HG02973 (cell line): ENCODE measurements at regions not wholly inside any gene's neighbourhood (a gene's known extent, or its start where the extent isn't known, plus 50 kb on each side); places are given as distances from the start of the nearest gene placed in this dataset.

Experiments used
- ATAC-seq: cut with Tn5 transposase; IDR thresholded peaks from one replicate; pipeline ENCODE4 v1.9.1; 2021; ENCODE audit warnings: moderate library complexity; ENCODE audit not compliant: unreplicated experiment

DNA sequence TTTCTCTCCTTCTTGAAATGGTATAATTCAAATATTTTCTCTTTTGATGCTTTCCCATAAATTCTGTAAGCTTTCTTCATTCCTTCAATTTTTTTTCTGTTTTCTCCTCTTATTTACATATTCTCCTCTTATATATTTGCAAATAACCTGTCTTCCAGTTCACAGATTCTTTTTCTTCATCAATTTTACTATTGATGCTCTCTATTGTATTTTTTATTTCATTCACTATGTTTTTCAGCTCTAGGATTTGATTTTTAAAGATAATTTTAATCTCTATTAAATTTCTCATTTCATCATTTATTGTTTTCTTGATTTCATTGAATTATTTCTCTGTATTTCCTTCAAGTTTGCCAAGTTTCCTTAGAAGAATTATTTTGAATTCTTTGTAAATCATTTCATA, 54.0 kb upstream of the PRPS1L1 start:
- no peak for ATAC-seq

DNA sequence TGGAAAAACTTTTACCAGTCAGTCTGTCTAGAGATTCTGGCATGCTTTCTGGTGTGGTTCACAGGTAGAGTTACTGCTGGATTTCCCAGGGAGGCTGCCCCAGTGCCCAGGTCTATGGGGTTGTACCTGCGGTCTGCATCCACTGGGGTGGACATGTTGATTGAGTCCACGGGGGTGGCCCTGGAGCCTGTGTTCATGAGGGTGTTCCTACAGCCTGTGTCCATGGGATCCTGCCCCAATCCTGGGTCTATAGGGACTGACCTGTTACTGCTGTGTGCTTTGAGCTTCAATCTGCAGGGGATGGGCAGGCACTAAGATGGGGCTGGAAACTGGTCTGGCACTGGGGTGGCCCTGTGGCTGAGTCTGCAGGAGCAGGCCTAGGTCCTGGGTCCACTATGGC, 54.5 kb upstream of the PRPS1L1 start:
- ATAC-seq = no peak

DNA sequence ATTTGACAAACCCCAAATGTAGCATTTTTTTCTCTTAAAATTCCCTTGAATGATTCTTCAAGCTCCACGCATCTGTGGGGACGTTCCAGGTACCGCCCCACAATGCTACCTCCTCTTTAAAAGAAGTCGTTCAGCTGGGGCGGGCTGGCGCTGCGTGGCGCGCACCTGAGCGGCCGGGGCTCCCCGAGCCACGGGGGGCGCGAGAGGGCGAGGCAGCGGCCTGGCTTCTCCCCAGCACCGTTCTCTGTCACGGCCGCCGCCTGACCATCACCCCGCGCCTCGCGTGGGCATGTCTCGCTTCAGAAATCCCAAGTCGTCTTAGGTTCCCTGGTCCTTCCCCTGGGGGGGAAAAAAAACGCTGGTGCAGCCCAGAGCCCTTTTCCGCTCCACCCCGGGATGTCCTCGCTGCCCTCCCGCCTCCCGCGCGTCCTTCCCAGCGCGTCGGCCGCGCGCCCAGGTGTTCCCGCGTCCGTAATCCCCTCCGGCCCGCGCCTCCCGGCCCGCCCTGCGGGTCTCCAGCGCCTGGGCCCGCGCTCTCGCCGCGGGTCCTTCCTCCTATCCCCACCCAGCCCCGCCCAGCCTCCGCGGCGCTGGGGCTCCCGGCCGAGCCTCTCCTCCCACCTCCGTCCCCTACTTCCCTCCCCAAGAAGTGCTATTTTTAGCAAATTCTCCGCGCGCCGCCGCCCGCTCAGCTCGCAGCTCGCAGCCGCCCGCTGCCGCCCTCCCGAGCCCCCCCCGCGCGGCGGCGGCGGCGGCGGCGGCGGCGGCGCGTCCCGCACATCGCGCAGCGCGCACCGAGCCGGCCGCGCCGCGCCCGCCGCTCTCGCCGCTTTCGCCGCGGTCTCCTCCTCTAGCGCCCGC, 58.7 kb upstream of the PRPS1L1 start:
- ATAC-seq = no peak

DNA sequence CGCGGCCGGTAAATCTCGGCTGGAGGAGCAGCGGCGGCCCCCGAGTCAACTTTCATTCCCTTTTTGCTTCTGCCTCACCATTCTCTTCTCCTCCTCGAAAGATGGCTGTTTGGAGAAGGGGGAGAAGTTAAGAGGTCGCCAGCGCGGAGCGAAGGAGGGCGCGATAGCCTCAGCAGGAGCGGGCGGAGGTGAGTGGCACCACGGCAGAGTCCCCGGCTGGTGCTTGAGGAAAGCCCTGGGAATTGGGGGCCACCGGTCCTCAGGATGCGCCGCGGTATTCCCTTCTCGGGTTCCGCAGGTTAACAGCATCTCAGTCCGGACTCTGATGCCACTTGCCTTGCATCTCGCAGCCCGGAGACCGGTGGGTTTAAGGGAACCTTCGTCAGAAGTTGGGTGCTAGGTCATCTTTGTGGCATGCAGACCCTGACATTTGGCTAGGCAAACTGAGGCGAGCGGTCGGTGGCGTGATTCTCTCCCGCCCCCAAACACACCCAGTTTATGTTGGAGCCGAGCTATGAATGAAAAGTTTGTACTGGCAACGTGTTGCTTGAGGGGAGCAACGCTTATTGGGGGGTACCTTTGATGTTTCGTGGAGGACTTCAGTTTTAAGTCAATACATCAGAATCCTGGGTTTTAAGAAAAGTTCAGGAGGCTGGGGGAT, 59.5 kb upstream of the PRPS1L1 start:
- ATAC-seq = no peak

DNA sequence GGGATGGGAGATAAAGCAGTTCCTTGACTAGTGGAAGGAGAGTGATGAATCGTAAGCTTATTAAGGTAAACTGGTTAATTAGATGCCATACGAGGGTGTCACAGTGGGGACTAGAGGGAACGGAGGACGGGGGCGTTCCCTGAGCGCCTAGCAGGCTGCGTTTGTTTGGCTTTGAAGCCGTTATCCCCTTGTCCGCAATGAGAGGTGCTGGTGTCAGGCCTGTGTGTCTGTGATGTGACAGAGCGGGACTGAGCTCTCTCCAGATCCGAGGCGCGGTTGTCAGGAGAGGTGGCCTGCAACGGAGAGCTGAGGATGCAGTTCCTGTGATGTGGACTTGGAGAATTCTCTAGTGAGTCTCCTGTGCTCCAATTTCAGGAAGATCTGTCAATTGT, 60.0 kb upstream of the PRPS1L1 start:
- no peak for ATAC-seq

DNA sequence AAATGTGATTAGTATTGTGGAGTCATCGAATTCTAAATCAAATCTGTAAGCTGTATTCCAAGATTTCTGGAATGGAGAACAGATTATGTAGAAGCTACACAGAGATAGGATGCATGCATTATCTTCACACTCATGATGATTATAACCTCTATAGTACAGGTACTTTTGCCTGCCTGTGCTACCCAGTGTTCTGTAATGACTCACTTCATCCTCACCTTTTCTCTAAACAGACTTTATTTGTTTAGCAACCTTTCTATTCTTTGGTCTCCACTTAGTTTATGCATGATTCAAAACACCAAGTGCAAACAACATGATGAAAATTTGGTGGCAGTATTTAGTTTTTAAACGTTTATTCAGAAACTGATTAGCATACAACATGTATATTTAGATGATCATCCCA, 68.4 kb upstream of the PRPS1L1 start:
- ATAC-seq = no peak

DNA sequence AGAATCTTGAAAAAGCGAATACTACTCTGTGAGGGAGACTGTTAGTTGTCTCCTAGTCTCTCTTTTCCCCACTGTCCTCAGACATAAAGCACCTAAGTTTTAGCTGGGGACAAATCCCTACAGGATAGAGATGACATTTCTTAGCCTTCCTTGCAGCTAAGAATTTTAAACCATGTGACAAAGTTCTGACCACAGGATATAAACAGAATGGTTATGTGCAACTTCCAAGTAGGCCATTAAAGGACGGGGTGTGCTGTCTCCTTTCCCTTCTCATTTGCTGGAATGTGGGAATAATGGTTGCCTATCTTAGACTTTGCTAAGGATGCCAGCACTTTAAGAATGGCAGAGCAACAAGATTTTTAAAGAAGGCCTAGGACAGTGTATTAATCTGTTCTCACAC, 74.9 kb upstream of the PRPS1L1 start:
- no peak for ATAC-seq

DNA sequence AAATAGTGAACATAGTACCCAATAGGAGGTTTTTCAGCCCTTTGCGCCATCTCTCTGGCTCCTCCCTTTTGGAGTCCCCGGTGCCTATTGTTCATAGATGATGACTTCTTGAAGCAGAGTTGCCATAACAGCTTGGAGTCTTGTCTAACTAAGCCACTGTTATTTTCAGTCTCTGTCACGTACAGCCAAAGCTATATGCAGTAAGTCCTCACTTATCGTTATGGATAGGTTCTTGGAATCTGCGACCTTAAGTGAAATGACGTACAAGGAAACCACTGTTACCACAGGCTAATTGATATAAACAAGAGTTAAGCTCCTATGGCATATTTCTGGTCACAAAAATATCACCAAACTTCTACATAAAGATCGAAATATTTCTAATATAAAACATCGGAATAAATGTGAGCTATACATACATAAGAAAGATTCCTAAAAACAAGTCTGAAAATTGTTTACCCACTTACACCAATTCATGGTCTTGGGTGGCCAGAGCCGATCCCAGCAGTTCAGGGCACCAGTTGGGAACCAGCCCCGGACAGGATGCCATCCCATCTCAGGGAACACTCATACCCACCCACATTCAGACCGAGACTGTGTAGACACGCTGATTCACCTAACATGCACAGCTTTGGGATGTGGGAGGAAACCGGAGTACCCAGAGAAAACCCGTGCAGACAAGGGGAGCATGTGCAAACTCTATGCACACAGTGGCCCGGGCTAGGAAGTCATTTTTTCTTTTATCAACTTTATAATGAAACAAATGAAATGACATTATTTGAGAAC, 76.0 kb upstream of the PRPS1L1 start:
- ATAC-seq = no peak

- no peak for ATAC-seq
Measured at GRCh38 chr7:18109762-18110161, 82.1 kb upstream of the PRPS1L1 start.

- no peak for ATAC-seq
Measured at GRCh38 chr7:18116661-18117060, 89.0 kb upstream of the PRPS1L1 start.

DNA sequence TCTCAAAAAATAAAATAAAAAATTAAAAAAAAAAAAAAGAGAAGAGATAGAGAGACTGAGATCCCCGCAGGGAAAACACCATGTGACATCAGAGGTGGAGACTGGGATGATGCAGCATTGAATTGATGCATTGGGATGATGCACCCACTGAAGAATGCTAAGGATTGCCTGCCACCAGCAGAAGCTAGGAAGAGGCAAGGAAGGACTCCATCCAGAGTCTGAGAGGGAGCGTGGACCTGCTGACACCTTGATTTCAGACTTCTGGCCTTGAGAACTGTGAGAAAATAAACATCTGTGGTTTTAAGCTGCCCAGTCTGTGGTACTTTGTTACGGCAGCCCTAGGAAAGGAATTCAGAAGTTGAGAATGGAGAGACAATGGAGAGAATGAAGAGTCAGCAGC, 89.8 kb upstream of the PRPS1L1 start:
- ATAC-seq = no peak

GRCh38 chr7:18119985-18120384, 92.3 kb upstream of the PRPS1L1 start:
- no peak for ATAC-seq

DNA sequence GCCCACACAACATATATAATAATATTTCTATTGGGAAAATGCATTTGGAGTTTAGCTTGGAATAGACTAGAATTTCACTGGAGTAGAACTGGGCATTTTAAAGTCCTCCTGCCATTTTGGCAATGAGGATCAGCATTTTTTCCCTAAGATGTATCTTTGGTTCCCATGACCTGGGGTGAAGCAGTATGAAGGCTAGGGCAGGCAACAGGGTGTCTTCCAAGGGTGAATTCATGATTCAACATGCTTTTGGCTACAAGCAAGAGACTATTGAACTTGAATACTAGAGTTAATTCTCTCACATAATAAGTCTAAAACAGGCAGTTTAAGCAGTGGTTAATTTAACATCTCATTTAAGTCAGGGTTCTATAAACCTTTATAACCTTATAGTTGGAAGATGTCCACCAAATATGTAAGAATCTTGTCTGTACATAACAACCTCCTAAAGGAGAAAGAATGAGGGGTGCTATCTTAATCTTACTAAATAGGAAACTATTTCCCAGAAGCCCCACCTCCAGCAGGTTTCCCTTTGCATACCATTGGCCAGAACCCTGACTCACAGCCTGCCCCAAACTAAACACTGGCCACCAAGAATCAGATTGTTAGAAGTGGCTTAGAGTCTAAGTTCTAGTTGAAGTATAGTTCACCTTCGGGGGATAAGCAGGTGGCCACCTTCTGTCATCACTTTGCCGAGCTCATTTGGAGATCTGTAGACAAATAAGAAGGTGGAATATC, 96.0 kb upstream of the PRPS1L1 start:
- no peak for ATAC-seq

- no peak for ATAC-seq
Measured at GRCh38 chr7:18125476-18125875, 97.8 kb upstream of the PRPS1L1 start.

DNA sequence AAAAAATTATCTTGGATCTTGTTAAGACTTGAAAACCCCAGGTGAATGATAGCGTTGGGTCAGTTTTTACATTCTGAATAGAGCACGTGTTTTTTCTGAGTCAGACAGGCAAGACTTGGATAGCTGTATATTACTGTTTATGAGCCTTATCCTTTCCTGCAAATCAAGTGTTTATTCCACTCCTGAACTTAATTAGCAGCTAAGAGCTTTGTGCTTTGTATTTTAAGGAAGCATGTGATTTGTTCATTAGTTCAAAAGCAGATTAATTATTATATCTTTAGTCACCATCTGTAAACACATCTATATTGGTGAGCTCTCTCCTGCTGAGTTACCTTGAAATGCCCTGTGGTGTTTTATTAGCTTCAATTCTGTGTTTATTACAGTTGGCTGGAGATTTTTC, 98.6 kb upstream of the PRPS1L1 start:
- ATAC-seq = no peak

DNA sequence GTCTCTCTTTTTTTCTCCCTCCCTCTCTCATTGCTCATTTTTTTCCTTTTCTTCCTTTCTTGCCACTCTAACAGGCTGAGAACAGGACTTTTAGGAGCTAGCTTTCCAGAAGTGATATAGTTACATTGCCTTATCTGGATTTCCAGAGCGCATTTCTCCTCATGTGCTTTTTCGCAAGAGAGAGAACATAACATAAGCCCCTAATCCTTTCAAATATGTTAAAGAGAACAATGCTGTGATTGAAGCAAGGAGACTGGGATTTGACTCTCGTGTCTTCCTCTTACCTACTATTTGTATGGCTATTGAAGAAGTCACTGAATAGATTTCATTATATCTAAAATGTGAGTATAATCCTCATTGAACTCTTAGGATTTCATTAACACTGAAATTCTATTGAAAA, 101.2 kb upstream of the PRPS1L1 start:
- no peak for ATAC-seq

DNA sequence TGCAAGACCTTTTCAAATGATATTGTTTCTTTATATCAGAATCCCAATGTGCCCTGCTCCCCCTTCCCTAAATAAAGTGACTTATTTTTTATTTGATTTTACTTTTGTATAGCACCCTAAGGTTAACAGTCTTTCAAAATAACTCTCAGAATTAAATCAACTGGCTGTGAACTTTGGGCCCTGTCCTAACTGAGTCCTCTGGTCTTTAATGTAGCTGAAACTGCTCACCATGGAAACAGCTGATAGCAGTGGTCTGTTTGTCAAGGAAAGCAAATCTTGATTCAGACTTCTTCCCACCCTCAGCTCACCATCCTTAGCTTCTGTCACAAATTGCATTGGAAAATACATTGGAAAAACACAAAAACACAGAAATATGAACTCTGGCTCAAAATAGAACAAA, 105.2 kb upstream of the PRPS1L1 start:
- ATAC-seq = no peak

- ATAC-seq = no peak
Measured at GRCh38 chr7:18133921-18134320, 106.3 kb upstream of the PRPS1L1 start.

- no peak for ATAC-seq
Measured at GRCh38 chr7:18140943-18141342, 113.3 kb upstream of the PRPS1L1 start.

DNA sequence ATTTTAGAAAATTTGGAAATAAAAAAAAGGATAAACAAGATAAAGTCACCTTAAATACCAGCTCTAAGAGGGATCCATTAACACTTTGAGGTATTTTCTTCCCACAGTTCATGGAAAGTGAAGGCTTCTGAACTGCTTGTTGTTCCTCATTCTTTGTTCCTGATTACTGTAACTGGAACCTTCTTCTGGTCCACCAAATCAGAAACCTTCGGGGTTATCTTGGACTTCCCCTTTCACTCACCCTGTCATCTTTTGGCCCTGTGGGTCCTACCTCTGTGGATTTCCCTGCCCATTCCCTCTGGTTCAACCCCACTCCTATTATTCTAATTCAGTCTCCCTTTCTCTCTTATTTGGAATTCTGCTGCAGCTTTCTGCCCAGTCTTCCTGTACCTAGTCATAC, 116.5 kb upstream of the PRPS1L1 start:
- ATAC-seq = no peak

DNA sequence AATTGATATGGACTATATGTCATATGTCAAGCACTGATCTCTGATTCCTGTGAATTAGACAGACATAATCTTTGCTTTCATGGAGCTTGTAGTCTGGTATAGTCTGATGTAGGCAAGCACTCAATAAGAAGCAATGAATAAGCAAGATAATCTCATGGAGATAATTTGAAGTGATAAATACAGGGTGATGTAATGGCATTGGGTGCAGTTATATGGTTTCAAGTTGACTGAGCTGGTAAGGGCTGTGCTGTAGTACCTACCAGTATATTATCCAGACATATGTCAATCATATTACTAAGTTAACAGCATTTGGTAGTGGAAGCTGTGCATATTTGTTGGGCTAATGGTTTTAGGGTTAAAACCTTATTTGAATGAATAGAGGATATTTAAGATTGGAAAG, 117.5 kb upstream of the PRPS1L1 start:
- no peak for ATAC-seq
